Adrenal gland (tissue), 9 donors: ENCODE measurements at regions not wholly inside any gene's neighbourhood (a gene's known extent, or its start where the extent isn't known, plus 50 kb on each side); places are given as distances from the start of the nearest gene placed in this dataset.

Experiments
- DNase-seq, 7 donors: peaks; one replicate each; pipeline ENCODE4 v3.0.0-alpha.2; 2019 to 2020
- H3K27ac ChIP-seq, 5 donors: fragments of 200-600 bp; sonication (generic) in 4 of 5; 1 replicate in 3 of 5; 2 replicates in 2 of 5; pipeline versions ENCODE4 v1.5.1 to v1.8.0; 2016 to 2020; ENCODE audit warnings: mild to moderate bottlenecking in 1 of 5
- H3K27me3 ChIP-seq: fragments of 200-600 bp; 2 replicates; pipeline ENCODE4 v1.8.0; 2021
- H3K36me3 ChIP-seq, 2 donors: fragments of 200-600 bp; replicated peaks in 1 of 2; 1 replicate in 1 of 2; 2 replicates in 1 of 2; pipeline versions ENCODE4 v1.5.1 to v1.8.0; 2018 to 2022
- H3K4me1 ChIP-seq, 2 donors: fragments of 200-600 bp; replicated peaks in 1 of 2; 1 replicate in 1 of 2; 2 replicates in 1 of 2; pipeline versions ENCODE4 v1.5.1 to v1.8.0; 2018 to 2021
- H3K4me3 ChIP-seq, 4 donors: fragments of 200-600 bp; sonication (generic) in 3 of 4; one replicate each; pipeline ENCODE4 v1.5.1; 2016 to 2018
- H3K9me3 ChIP-seq, 3 donors: fragments of 200-600 bp; sonication (generic) in 1 of 3; replicated peaks in 1 of 3; 1 replicate in 2 of 3; 2 replicates in 1 of 3; pipeline versions ENCODE4 v1.5.1 to v1.8.0; 2016 to 2021
- POLR2A ChIP-seq, 2 donors: fragments of 450-650 bp; IDR thresholded peaks; one replicate each; pipeline ENCODE4 v1.6.1; 2017; ENCODE audit warnings: antibody characterized with exemption in 2 of 2, mild to moderate bottlenecking in 2 of 2, moderate library complexity in 1 of 2
- WGBS, 4 donors: extraction: QIAGEN DNeasy Blood & Tissue Kit in 2 of 4; methylation state at CpG; one replicate each; pipeline versions ENCODE4 v1.1.5 to v1.1.7; 2013 to 2017; 5-methylcytosine and 5-hydroxymethylcytosine counted together
- intact Hi-C, 2 donors: fragments of 100-400 bp; cut with DNase I; formaldehyde crosslinking; loops; one replicate each; pipeline versions ENCODE4 v1.14.1 to v1.15.0; 2022 to 2023
- TF ChIP-seq, protein P1 (sequence below), 6 experiments: fragments of 450-650 bp in 4 of 6; fragments of 200-600 bp in 2 of 6; sonication (generic) in 1 of 6; IDR thresholded peaks; 1 replicate in 5 of 6; 2 replicates in 1 of 6; pipeline versions ENCODE4 v1.5.1 to v1.8.0; 2016 to 2021; ENCODE audit warnings: antibody characterized with exemption in 6 of 6, mild to moderate bottlenecking in 2 of 6, moderate library complexity in 1 of 6
- donor health status: healthy with polysubstance abuse.
- donor health status: Bipolar disorder and iron deficiency.
- donor health status: DM: yes; HTN: yes; CAD: no.
- donor health status: DM: no; HTN: no; CAD: no.
- donor health status: DM: no; HTN: no; CAD: no.

GRCh38 chr13:27847669-27848068 lies 55.4 kb downstream of the GSX1 start:
- Histone ChIP-seq H3K9me3 (no peaks in the 10 kb centered on the region), H3K36me3 (no peaks in the 10 kb centered on the region), H3K4me3 (no peak overlapping the region), H3K4me1 (no peaks in the 10 kb centered on the region), H3K27me3 (no peaks in the 10 kb centered on the region), H3K27ac (no peak overlapping the region)
- TF ChIP-seq POLR2A (IDR thresholded peaks at IDR 0.05), result no peak
- TF ChIP-seq, protein P1, sequence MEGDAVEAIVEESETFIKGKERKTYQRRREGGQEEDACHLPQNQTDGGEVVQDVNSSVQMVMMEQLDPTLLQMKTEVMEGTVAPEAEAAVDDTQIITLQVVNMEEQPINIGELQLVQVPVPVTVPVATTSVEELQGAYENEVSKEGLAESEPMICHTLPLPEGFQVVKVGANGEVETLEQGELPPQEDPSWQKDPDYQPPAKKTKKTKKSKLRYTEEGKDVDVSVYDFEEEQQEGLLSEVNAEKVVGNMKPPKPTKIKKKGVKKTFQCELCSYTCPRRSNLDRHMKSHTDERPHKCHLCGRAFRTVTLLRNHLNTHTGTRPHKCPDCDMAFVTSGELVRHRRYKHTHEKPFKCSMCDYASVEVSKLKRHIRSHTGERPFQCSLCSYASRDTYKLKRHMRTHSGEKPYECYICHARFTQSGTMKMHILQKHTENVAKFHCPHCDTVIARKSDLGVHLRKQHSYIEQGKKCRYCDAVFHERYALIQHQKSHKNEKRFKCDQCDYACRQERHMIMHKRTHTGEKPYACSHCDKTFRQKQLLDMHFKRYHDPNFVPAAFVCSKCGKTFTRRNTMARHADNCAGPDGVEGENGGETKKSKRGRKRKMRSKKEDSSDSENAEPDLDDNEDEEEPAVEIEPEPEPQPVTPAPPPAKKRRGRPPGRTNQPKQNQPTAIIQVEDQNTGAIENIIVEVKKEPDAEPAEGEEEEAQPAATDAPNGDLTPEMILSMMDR (IDR thresholded peaks at IDR 0.05), result no peak
- DNase-seq, result no peak
- 76 to 85% (median 83%) methylated on average over 3 of the region's 3 CpGs for WGBS, 4 donors
- intact Hi-C loops, result no loop called here

- WGBS, 4 donors, result 50 to 58% (median 56%) methylated on average over 15 to 18 of the region's 18 CpGs
- no peak for TF ChIP-seq POLR2A (IDR thresholded peaks at IDR 0.05)
- TF ChIP-seq, protein P1 (IDR thresholded peaks at IDR 0.05), result no peak
- no peaks in the 10 kb centered on the region for H3K4me1 ChIP-seq
- H3K27me3 ChIP-seq, result peaks cover 9% of the 10 kb centered on the region
- H3K9me3 ChIP-seq, result no peaks in the 10 kb centered on the region
- no peak overlapping the region for H3K4me3 ChIP-seq
- DNase-seq, result no peak
- intact Hi-C loops, result no loop called here
- H3K36me3 ChIP-seq, result no peaks in the 10 kb centered on the region
- no peak overlapping the region for H3K27ac ChIP-seq
Measured at GRCh38 chr13:27851096-27851850, 59.0 kb downstream of the GSX1 start.

DNA sequence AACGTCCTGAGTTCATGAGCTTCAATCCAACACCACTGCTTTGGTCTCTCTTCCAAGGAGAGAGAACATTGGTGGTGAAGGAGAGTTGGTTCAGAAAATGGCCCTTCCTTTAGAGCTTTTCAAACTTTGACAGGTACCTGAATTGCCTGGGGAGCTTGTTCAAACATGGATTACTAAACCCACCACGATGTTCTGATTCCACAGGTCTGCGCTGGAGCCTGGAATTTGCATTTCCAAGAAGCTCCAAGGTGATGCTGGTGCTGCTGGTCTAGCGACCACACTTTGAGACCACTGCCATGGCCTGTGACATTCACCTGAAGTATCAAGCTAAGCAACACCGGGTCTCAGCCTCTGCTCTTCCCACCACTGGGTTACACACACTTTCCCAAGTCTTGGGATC lies 60.2 kb downstream of the GSX1 start:
- Histone ChIP-seq H3K36me3 (no peaks in the 10 kb centered on the region), H3K4me3 (no peak overlapping the region), H3K4me1 (no peaks in the 10 kb centered on the region), H3K9me3 (no peaks in the 10 kb centered on the region), H3K27ac (no peak overlapping the region), H3K27me3 (peaks cover 9% of the 10 kb centered on the region)
- DNase-seq, result no peak
- intact Hi-C loops, result no loop called here
- no peak for TF ChIP-seq POLR2A (IDR thresholded peaks at IDR 0.05)
- TF ChIP-seq, protein P1 (IDR thresholded peaks at IDR 0.05), result no peak
- WGBS, 4 donors, result 48 to 72% (median 52%) methylated on average over 4 to 5 of the region's 5 CpGs

DNA sequence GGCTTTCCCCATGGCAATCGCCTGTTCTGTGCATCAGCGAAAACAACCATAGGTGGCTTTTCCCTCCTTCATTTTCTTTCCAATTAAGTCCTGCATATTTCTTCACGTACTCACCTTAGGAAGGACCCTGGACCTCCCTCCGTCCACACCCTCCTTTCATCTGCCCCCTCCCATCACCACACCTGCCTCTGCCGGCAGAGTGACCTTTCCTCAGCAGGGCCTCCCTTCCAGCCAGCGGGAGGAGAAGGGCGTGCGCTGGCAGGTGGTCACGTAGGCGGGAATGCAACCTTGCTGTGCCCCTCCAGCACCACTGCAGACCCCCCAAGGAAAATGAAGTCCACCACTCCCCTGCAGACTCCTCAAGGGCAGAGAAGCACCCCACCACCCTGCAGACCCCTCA lies 61.1 kb downstream of the GSX1 start:
- Histone ChIP-seq H3K4me1 (no peaks in the 10 kb centered on the region), H3K36me3 (no peaks in the 10 kb centered on the region), H3K9me3 (no peaks in the 10 kb centered on the region), H3K27me3 (peaks cover 9% of the 10 kb centered on the region), H3K27ac (no peak overlapping the region), H3K4me3 (no peak overlapping the region)
- WGBS, 4 donors, result 35 to 50% (median 45%) methylated on average over 10 of the region's 10 CpGs
- intact Hi-C loops, result no loop called here
- no peak for DNase-seq
- TF ChIP-seq, protein P1 (IDR thresholded peaks at IDR 0.05), result no peak
- TF ChIP-seq POLR2A (IDR thresholded peaks at IDR 0.05), result no peak
